Lower leg skin (tissue), 4 donors: ENCODE measurements at regions not wholly inside any gene's neighbourhood (a gene's known extent, or its start where the extent isn't known, plus 50 kb on each side); places are given as distances from the start of the nearest gene placed in this dataset.

Source experiments
- DNase-seq, 2 donors: peaks; one replicate each; pipeline ENCODE4 v3.0.0-alpha.2; 2019; ENCODE audit warnings: low spot score in 2 of 2
- H3K4me3 ChIP-seq: fragments of 200-600 bp; sonication (generic); 2 replicates; pipeline ENCODE4 v1.5.1; 2017; ENCODE audit warnings: mild to moderate bottlenecking, low read depth; ENCODE audit not compliant: poor library complexity, severe bottlenecking
- CTCF ChIP-seq, 3 donors: fragments of 450-650 bp; IDR thresholded peaks; one replicate each; pipeline ENCODE4 v1.5.1; 2016; ENCODE audit warnings: antibody characterized with exemption in 3 of 3, mild to moderate bottlenecking in 3 of 3, moderate library complexity in 2 of 3
- POLR2A ChIP-seq, 2 donors: fragments of 450-650 bp; IDR thresholded peaks; one replicate each; pipeline ENCODE4 v1.6.1; 2016 to 2017; ENCODE audit warnings: antibody characterized with exemption in 2 of 2, mild to moderate bottlenecking in 1 of 2, moderate library complexity in 1 of 2
- WGBS, 2 donors: methylation state at CpG; one replicate each; pipeline ENCODE4 v1.1.5; 2018; 5-methylcytosine and 5-hydroxymethylcytosine counted together
- intact Hi-C: fragments of 100-400 bp; cut with DNase I; formaldehyde crosslinking; loops from one replicate; pipeline ENCODE4 v1.15.0; 2023; ENCODE audit warnings: low total_unique reads

- 63 to 65% methylated on average over 2 of the region's 2 CpGs for WGBS, 2 donors
- intact Hi-C loops: no loop called here
- no peak overlapping the region for H3K4me3 ChIP-seq
- no peak for TF ChIP-seq POLR2A (IDR thresholded peaks at IDR 0.05)
- TF ChIP-seq CTCF (IDR thresholded peaks at IDR 0.05): no peak
- DNase-seq: no peak
These were observed 143.0 kb upstream of the ELAC2 start for GRCh38 chr17:13160790-13161189.

GRCh38 chr17:13160296-13160695 lies 142.5 kb upstream of the ELAC2 start:
- H3K4me3 ChIP-seq: no peak overlapping the region
- TF ChIP-seq POLR2A (IDR thresholded peaks at IDR 0.05) (no peak), CTCF (IDR thresholded peaks at IDR 0.05) (no peak)
- no peak for DNase-seq
- intact Hi-C loops: no loop called here
- WGBS, 2 donors: 76% methylated on average over 3 of the region's 3 CpGs

DNA sequence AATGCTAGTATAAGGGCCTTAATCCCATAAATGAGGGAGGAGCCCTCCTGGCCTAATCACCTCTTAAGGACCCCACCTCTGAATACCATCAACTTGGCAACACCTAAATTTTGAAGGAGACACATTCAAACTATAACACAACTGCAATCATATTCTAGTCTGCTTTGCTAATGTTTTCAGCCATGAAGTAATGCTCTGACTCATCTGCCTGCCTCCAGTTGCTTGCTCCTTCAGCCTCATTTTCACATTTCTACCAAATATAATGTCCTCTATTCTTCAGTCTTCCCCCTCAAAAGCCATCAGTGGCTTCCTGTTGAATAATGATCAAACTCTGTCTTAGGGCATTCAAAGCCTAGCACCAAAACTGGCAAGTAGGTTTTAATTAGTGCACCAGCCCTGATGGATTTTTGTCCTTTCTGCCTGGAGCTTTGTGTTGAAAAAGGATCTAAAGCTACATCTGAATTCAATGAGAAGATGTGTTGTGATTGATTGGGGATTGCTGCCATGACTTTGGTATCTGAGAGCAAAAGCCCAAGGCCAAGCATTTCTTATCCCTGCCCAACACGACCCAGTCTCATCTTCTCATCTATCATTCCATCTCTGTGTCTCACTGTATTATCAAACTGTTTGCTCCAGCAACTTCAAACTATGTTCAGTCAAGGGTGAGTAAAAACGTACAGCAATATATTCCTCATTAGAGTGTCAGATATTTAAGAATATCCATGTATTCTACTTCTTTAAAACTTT lies 140.8 kb upstream of the ELAC2 start:
- H3K4me3 ChIP-seq: no peak overlapping the region
- no peak for DNase-seq
- intact Hi-C loops: no loop called here
- 54 to 65% methylated on average over 2 of the region's 2 CpGs for WGBS, 2 donors
- TF ChIP-seq POLR2A (IDR thresholded peaks at IDR 0.05) (no peak), CTCF (IDR thresholded peaks at IDR 0.05) (no peak)

- no peak for TF ChIP-seq POLR2A (IDR thresholded peaks at IDR 0.05)
- TF ChIP-seq CTCF (IDR thresholded peaks at IDR 0.05): no peak
These were observed 139.8 kb upstream of the ELAC2 start for GRCh38 chr17:13157656-13158055.

GRCh38 chr17:13154930-13155329 lies 137.1 kb upstream of the ELAC2 start:
- no peak for TF ChIP-seq CTCF (IDR thresholded peaks at IDR 0.05)
- TF ChIP-seq POLR2A (IDR thresholded peaks at IDR 0.05): no peak
- DNase-seq: no peak
- intact Hi-C loops: no loop called here
- no peak overlapping the region for H3K4me3 ChIP-seq
- 92 to 93% methylated on average over 4 of the region's 4 CpGs for WGBS, 2 donors

More at GRCh38 chr17:13157656-13158055, 139.8 kb upstream of the ELAC2 start:
- no peak for DNase-seq
- intact Hi-C loops: no loop called here
- 85% methylated on average over 5 of the region's 5 CpGs for WGBS, 2 donors
- H3K4me3 ChIP-seq: no peak overlapping the region

GRCh38 chr17:13154398-13154797 lies 136.6 kb upstream of the ELAC2 start:
- intact Hi-C loops: no loop called here
- DNase-seq: no peak
- H3K4me3 ChIP-seq: no peak overlapping the region
- WGBS, 2 donors: 63 to 69% methylated on average over 2 of the region's 2 CpGs
- TF ChIP-seq POLR2A (IDR thresholded peaks at IDR 0.05) (no peak), CTCF (IDR thresholded peaks at IDR 0.05) (no peak)
